ENCODE measurements at regions not wholly inside any gene's neighbourhood (a gene's known extent, or its start where the extent isn't known, plus 50 kb on each side); places are given as distances from the start of the nearest gene placed in this dataset.

- Histone ChIP-seq H3K79me2 (ENCODE audit: control insufficient read depth, insufficient read depth, low read length) (no peaks in the 10 kb centered on the region), H3K9ac (ENCODE audit: control insufficient read depth, insufficient read depth, low read length) (no peak overlapping the region), H3K27me3 (replicated peaks in 1 of 2; ENCODE audit: control insufficient read depth in 2 of 2, insufficient read depth in 2 of 2, low read length in 1 of 2) (no peaks in the 10 kb centered on the region), H3K9me3 (replicated peaks; ENCODE audit: control insufficient read depth, insufficient read depth, low read length) (no peaks in the 10 kb centered on the region), H4K20me1 (ENCODE audit: control insufficient read depth, insufficient read depth) (no peaks in the 10 kb centered on the region), H3K27ac (ENCODE audit: control insufficient read depth, insufficient read depth) (no peak overlapping the region), H3K4me3 (no peak overlapping the region), H3K4me1 (ENCODE audit: control insufficient read depth, insufficient read depth, low read length) (no peaks in the 10 kb centered on the region), H3K4me2 (ENCODE audit: control insufficient read depth, insufficient read depth) (no peak overlapping the region), H2AFZ (ENCODE audit: control insufficient read depth, low read depth, low read length) (no peak overlapping the region), H3K36me3 (ENCODE audit: control insufficient read depth in 2 of 2, insufficient read depth in 2 of 2, low read length in 1 of 2) (no peaks in the 10 kb centered on the region)
- ChIA-PET POLR2A (no interaction called here), CTCF (interaction anchor here (0.6 kb wide), 1 partner anchor 8 kb away, joined by 3 read pairs; no protein-coding TSS in a partner anchor), RAD21 (ENCODE audit: unreplicated experiment) (no interaction called here), SMC1A (ENCODE audit: uncharacterized antibody, unreplicated experiment) (no interaction called here)
- ATAC-seq = no peak
- no peak for DNase-seq (ENCODE audit: low read depth, low spot score)
- FAIRE-seq = no peak
- no TSS peak for BruUV-seq (replicated peaks)
- in situ Hi-C loops (cut with MboI) = no loop called here
- intact Hi-C loops (cut with micrococcal nuclease; ENCODE audit: unreplicated experiment) = no loop called here
- TF ChIP-seq STAT1 (conservative IDR thresholded peaks at IDR 0.05) (no peak), CEBPZ (IDR thresholded peaks at IDR 0.05; ENCODE audit: low read depth, low read length) (no peak), ZNF687 (IDR thresholded peaks at IDR 0.05) (no peak), CREM (IDR thresholded peaks at IDR 0.05; ENCODE audit: low read depth) (no peak), CUX1 (IDR thresholded peaks at IDR 0.05; ENCODE audit: insufficient replicate concordance, low read depth, low read length) (no peak), ZSCAN29 (IDR thresholded peaks at IDR 0.05) (no peak), NFYA (IDR thresholded peaks at IDR 0.05; ENCODE audit: borderline replicate concordance, low read depth, low read length) (no peak), NR2F1 (conservative IDR thresholded peaks at IDR 0.05) (no peak), TCF3 (IDR thresholded peaks at IDR 0.05; ENCODE audit: borderline replicate concordance, insufficient read depth, low read depth, low read length) (no peak), MXI1 (IDR thresholded peaks at IDR 0.05; ENCODE audit: low read depth, low read length) (no peak), TCF7 (IDR thresholded peaks at IDR 0.05; ENCODE audit: borderline replicate concordance) (no peak), WRNIP1 (IDR thresholded peaks at IDR 0.05; ENCODE audit: borderline replicate concordance, low read depth, low read length) (no peak)
These were observed 236.3 kb upstream of the CTBP2 start for GRCh38 chr10:125396676-125397075.
